HEK293 (cell line): ENCODE measurements at regions not wholly inside any gene's neighbourhood (a gene's known extent, or its start where the extent isn't known, plus 50 kb on each side); places are given as distances from the start of the nearest gene placed in this dataset.

Experiments used
- ELK4 ChIP-seq: IDR thresholded peaks from 2 replicates; pipeline ENCODE4 v1.6.1; 2011; ENCODE audit warnings: mild to moderate bottlenecking, low read depth, low read length, borderline replicate concordance
- SP2 ChIP-seq: fragments of 450-650 bp; formaldehyde crosslinking; IDR thresholded peaks from 2 replicates; pipeline ENCODE4 v1.5.1; 2016; ENCODE audit warnings: missing biosample characterization, missing genetic modification characterization
- ZBTB11 ChIP-seq: fragments of 450-650 bp; formaldehyde crosslinking; conservative IDR thresholded peaks from 2 replicates; pipeline ENCODE4 v1.5.1; 2016; ENCODE audit warnings: low read depth, missing biosample characterization, missing genetic modification characterization
- ZBTB20 ChIP-seq: fragments of 450-650 bp; formaldehyde crosslinking; IDR thresholded peaks from 2 replicates; pipeline ENCODE4 v1.5.1; 2016; ENCODE audit warnings: missing biosample characterization, missing genetic modification characterization
- ZBTB26 ChIP-seq: fragments of 450-650 bp; formaldehyde crosslinking; optimal IDR thresholded peaks from 2 replicates; pipeline ENCODE3; 2016; ENCODE audit warnings: missing biosample characterization, mild to moderate bottlenecking, missing genetic modification characterization
- ZBTB49 ChIP-seq: fragments of 450-650 bp; formaldehyde crosslinking; IDR thresholded peaks from 2 replicates; pipeline ENCODE4 v1.5.1; 2016; ENCODE audit warnings: missing biosample characterization, missing genetic modification characterization, low read depth
- ZBTB7A ChIP-seq: fragments of 450-650 bp; formaldehyde crosslinking; IDR thresholded peaks from 2 replicates; pipeline ENCODE4 v1.5.1; 2016; ENCODE audit warnings: low read depth, missing biosample characterization, missing genetic modification characterization
- ZEB2 ChIP-seq: fragments of 450-650 bp; formaldehyde crosslinking; IDR thresholded peaks from 2 replicates; pipeline ENCODE4 v1.5.1; 2016; ENCODE audit warnings: missing biosample characterization, missing genetic modification characterization
- ZNF114 ChIP-seq: fragments of 450-650 bp; formaldehyde crosslinking; IDR thresholded peaks from 2 replicates; pipeline ENCODE4 v1.5.0; 2017; ENCODE audit warnings: missing biosample characterization, missing genetic modification characterization
- ZNF132 ChIP-seq: fragments of 450-650 bp; formaldehyde crosslinking; IDR thresholded peaks from 2 replicates; pipeline ENCODE4 v1.5.1; 2017; ENCODE audit warnings: missing biosample characterization, missing genetic modification characterization, borderline replicate concordance
- ZNF157 ChIP-seq: fragments of 450-650 bp; formaldehyde crosslinking; IDR thresholded peaks from 2 replicates; pipeline ENCODE4 v1.5.1; 2016; ENCODE audit warnings: missing biosample characterization, missing genetic modification characterization
- ZNF16 ChIP-seq: fragments of 450-650 bp; formaldehyde crosslinking; IDR thresholded peaks from 2 replicates; pipeline ENCODE4 v1.5.1; 2016; ENCODE audit warnings: low read depth, missing biosample characterization, missing genetic modification characterization
- ZNF19 ChIP-seq: fragments of 450-650 bp; formaldehyde crosslinking; IDR thresholded peaks from 2 replicates; pipeline ENCODE4; 2016; ENCODE audit warnings: missing biosample characterization, missing genetic modification characterization, low read depth
- ZNF280C ChIP-seq: fragments of 450-650 bp; formaldehyde crosslinking; IDR thresholded peaks from 2 replicates; pipeline ENCODE4 v1.5.1; 2016; ENCODE audit warnings: missing biosample characterization, missing genetic modification characterization
- ZNF335 ChIP-seq: fragments of 450-650 bp; formaldehyde crosslinking; conservative IDR thresholded peaks from 2 replicates; pipeline ENCODE4 v1.5.1; 2016; ENCODE audit warnings: missing biosample characterization, missing genetic modification characterization
- ZNF404 ChIP-seq: fragments of 450-650 bp; formaldehyde crosslinking; IDR thresholded peaks from 2 replicates; pipeline ENCODE4 v1.5.1; 2017; ENCODE audit warnings: missing biosample characterization, missing genetic modification characterization
- ZNF423 ChIP-seq: fragments of 450-650 bp; formaldehyde crosslinking; IDR thresholded peaks from 2 replicates; pipeline ENCODE4 v1.5.1; 2016; ENCODE audit warnings: missing biosample characterization, missing genetic modification characterization
- ZNF48 ChIP-seq: fragments of 450-650 bp; formaldehyde crosslinking; IDR thresholded peaks from 2 replicates; pipeline ENCODE4 v1.5.1; 2016; ENCODE audit warnings: missing biosample characterization, missing genetic modification characterization
- ZNF521 ChIP-seq: fragments of 450-650 bp; formaldehyde crosslinking; IDR thresholded peaks from 2 replicates; pipeline ENCODE4 v1.5.1; 2017; ENCODE audit warnings: missing biosample characterization, mild to moderate bottlenecking, missing genetic modification characterization
- ZNF529 ChIP-seq: fragments of 450-650 bp; formaldehyde crosslinking; IDR thresholded peaks from 2 replicates; pipeline ENCODE4 v1.5.1; 2017; ENCODE audit warnings: missing genetic modification characterization, missing biosample characterization; ENCODE audit not compliant: insufficient replicate concordance
- ZNF558 ChIP-seq: fragments of 450-650 bp; formaldehyde crosslinking; IDR thresholded peaks from 2 replicates; pipeline ENCODE4 v1.5.1; 2016; ENCODE audit warnings: missing biosample characterization, missing genetic modification characterization
- ZNF580 ChIP-seq: fragments of 450-650 bp; formaldehyde crosslinking; IDR thresholded peaks from 2 replicates; pipeline ENCODE4 v1.5.1; 2016; ENCODE audit warnings: missing biosample characterization, missing genetic modification characterization
- ZNF626 ChIP-seq: fragments of 450-650 bp; sonication (Bioruptor Pico); formaldehyde crosslinking; IDR thresholded peaks from 2 replicates; pipeline ENCODE4 v1.5.1; 2018; ENCODE audit warnings: missing biosample characterization, missing genetic modification characterization, inconsistent platforms
- ZNF629 ChIP-seq: fragments of 450-650 bp; formaldehyde crosslinking; IDR thresholded peaks from 2 replicates; pipeline ENCODE4 v1.5.1; 2017; ENCODE audit warnings: missing biosample characterization, missing genetic modification characterization
- ZNF639 ChIP-seq: fragments of 450-650 bp; formaldehyde crosslinking; IDR thresholded peaks from 2 replicates; pipeline ENCODE4 v1.5.1; 2016; ENCODE audit warnings: missing biosample characterization, missing genetic modification characterization
- ZNF654 ChIP-seq: fragments of 450-650 bp; formaldehyde crosslinking; IDR thresholded peaks from 2 replicates; pipeline ENCODE4 v1.5.1; 2016; ENCODE audit warnings: low read depth, missing biosample characterization, missing genetic modification characterization
- ZNF830 ChIP-seq: fragments of 450-650 bp; IDR thresholded peaks from 2 replicates; pipeline ENCODE4 v1.5.0; 2018; ENCODE audit warnings: missing biosample characterization, missing genetic modification characterization, low read depth, mild to moderate bottlenecking, moderate library complexity
- ZSCAN16 ChIP-seq: fragments of 450-650 bp; formaldehyde crosslinking; IDR thresholded peaks from 2 replicates; pipeline ENCODE4 v1.5.1; 2016; ENCODE audit warnings: missing biosample characterization, missing genetic modification characterization

GRCh38 chr6:56862415-56863175 lies 92.3 kb upstream of the BEND6 start (continued):
- no peak for TF ChIP-seq ZBTB11 (tag by site-specific recombination)
- no peak for TF ChIP-seq ZNF280C (tag by site-specific recombination)
- TF ChIP-seq ZNF580 (tag by site-specific recombination) = no peak
- TF ChIP-seq ZNF639 (tag by site-specific recombination) = no peak
- no peak for TF ChIP-seq ZNF48 (tag by site-specific recombination)
- TF ChIP-seq SP2 (tag by site-specific recombination) = no peak
- TF ChIP-seq ZNF404 (tag by site-specific recombination) = no peak
- TF ChIP-seq ZNF654 (tag by site-specific recombination) = no peak
- 0 out of 2 replicates have a peak, but pooled peaks have one; percentile 19 for TF ChIP-seq ZNF335 (tag by site-specific recombination)
- no peak for TF ChIP-seq ZNF830
- TF ChIP-seq ZNF132 (tag by site-specific recombination) = no peak
- no peak for TF ChIP-seq ZSCAN16 (tag by site-specific recombination)
- no peak for TF ChIP-seq ZNF423 (tag by site-specific recombination)
- no peak for TF ChIP-seq ZBTB26
- TF ChIP-seq ZNF521 = no peak
- no peak for TF ChIP-seq ZNF19 (tag by site-specific recombination)
- no peak for TF ChIP-seq ZNF626 (tag by site-specific recombination)
- peak; percentile 42; the same call in 1 of the 2 replicates for TF ChIP-seq ZNF629
- TF ChIP-seq ZBTB20 (tag by site-specific recombination) = no peak
- no peak for TF ChIP-seq ZNF16 (tag by site-specific recombination)
- TF ChIP-seq ZBTB7A = no peak
- no peak for TF ChIP-seq ZNF529 (tag by site-specific recombination)
- TF ChIP-seq ELK4 = no peak
- no peak for TF ChIP-seq ZNF114 (tag by site-specific recombination)
- TF ChIP-seq ZNF157 = no peak
- TF ChIP-seq ZNF558 (tag by site-specific recombination) = no peak
- no peak for TF ChIP-seq ZBTB49 (tag by site-specific recombination)
- 0 out of 2 replicates have a peak, but pooled peaks have one; percentile 29 for TF ChIP-seq ZEB2 (tag by site-specific recombination)
